Activated CD4-positive, alpha-beta T cell treated with anti-CD3 and anti-CD28 coated beads, Interleukin-2, amount 50 U/mL, for 16 hours (primary cell): ENCODE measurements at regions not wholly inside any gene's neighbourhood (a gene's known extent, or its start where the extent isn't known, plus 50 kb on each side); places are given as distances from the start of the nearest gene placed in this dataset.
"Not testable (repeated sequence)": the region's sequence is repeated elsewhere in the genome, so short reads cannot be mapped to it uniquely, and the experiment has no call there.

Source experiments
- DNase-seq: peaks from one replicate; pipeline ENCODE4 v3.0.0-alpha.2; 2020

DNA sequence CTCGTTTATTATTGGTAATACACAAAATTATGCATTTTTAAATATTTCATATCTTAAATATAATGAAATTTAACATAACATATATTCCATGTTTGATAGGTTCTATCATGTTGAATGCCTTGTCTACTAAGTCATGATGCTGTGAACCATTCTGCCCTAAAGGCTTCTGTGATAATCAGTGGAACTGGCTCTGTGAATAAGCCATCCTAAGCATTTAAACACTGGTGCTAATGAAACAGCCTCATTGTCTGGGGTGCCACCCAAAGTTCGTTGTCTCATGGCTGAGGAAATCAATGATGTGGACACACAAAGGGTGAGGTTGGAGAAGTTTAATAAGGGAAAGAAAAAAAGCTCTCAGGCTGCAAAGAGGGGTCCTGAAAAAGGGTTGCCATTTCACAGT, 264.7 kb upstream of the ZRANB2 start:
- DNase-seq, result no peak

DNA sequence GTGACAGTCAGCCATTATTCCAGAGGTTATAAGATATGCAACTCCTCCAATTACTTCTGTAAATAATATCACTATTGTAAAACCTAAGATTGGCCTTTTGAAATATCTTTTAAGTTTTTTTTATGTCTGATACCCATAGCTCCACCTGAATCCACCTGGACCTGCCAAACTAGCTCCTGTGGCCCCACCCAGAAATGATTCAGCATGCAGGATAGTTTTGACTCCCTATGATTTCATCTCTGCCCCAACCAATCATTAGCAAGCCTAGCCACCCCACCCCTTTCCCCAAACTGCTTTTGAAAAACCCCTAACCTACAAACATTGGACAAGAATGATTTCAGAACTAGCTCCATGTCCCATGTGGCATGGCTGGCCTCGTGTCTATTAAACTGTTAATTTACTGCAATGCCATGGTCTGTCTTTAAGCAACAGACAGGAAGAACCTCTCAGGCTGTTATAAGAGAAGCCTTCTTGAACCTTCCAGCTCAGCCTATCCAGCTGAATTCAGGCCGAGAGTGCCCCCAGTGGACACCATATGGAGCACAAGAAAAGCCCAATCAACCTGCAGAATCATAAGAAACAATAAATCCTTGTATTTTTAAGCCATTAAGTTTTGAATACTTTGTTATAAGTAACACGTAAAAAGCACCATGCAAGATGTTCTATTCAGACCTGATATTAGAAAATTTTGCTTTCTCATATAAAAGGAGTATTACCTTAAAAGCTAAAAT, 263.0 kb upstream of the ZRANB2 start:
- DNase-seq, result peak; percentile 1

GRCh38 chr1:71339238-71339637, 258.4 kb upstream of the ZRANB2 start:
- DNase-seq, result no peak

- DNase-seq, result no peak
These were observed 250.2 kb upstream of the ZRANB2 start for GRCh38 chr1:71330991-71331390.

GRCh38 chr1:71324671-71325267, 243.9 kb upstream of the ZRANB2 start:
- DNase-seq, result no peak

GRCh38 chr1:71312545-71312944, 231.7 kb upstream of the ZRANB2 start:
- no peak for DNase-seq

GRCh38 chr1:71311376-71311775, 230.5 kb upstream of the ZRANB2 start:
- no peak for DNase-seq

- DNase-seq, result no peak
These were observed 226.6 kb upstream of the ZRANB2 start for GRCh38 chr1:71307451-71307850.

- no peak for DNase-seq
These were observed 223.3 kb upstream of the ZRANB2 start for GRCh38 chr1:71304125-71304524.

- DNase-seq, result no peak
These were observed 222.8 kb upstream of the ZRANB2 start for GRCh38 chr1:71303617-71304041.

DNA sequence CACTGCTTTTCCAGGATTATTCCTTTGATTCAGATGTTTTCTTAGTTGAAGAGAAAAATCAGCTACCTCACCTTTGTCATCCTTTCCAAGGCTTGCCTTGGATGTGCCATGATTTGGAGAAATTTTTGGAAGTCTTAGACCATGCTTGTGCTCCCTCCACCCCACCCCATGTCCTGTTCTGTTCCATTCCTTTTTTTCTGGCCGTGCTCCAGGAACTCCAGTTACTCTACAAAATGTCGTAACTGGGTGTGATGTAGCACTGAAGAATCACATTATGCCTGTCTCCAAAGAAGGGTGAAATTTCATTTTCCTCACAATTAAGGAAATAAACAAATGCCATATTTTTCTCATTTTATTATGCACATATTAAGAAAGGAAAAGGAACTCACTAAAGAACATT, 217.8 kb upstream of the ZRANB2 start:
- no peak for DNase-seq

GRCh38 chr1:71296551-71297134, 215.8 kb upstream of the ZRANB2 start:
- no peak for DNase-seq

GRCh38 chr1:71295350-71295749, 214.5 kb upstream of the ZRANB2 start:
- no peak for DNase-seq

- no peak for DNase-seq
These were observed 213.3 kb upstream of the ZRANB2 start for GRCh38 chr1:71294178-71294577.

DNA sequence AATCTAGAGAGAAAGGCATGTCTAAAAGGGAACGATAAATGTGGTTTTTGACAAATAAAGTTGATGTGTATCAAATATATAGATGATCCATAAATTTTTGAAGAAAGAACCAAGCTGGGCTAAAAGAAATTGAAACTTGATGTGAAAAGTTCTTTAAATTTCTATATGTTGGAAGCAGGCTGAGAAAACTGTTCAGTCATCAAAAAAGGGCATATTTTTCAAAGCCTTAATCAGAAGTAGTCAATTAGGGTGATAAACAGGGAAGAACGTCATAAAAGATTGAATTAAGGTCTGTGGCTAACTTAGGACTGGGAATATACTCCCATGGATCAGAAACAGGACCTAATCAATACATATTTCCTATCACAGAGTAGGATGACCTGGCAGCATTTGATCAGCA, 211.4 kb upstream of the ZRANB2 start:
- no peak for DNase-seq

GRCh38 chr1:71290506-71291237, 209.8 kb upstream of the ZRANB2 start:
- DNase-seq, result not testable (repeated sequence)

DNA sequence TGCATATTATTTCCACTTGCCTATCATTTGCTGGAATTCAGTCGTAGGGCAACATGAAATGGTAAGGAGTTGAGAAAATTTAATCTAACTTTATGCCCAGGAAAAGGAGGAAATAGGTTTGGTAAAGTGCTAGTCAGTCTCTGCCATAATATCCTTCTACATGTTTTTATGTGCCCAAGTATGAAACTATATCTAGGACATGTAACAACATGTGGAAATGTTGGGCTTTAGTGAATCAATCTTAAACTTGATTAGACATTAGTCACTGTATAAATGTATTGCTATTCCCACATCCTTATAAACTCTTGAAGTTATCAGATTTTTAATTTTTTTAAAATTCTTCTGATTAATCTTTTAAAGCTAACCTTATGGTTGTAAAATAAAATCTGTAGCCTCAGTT, 204.7 kb upstream of the ZRANB2 start:
- DNase-seq, result no peak

GRCh38 chr1:71276466-71276865, 195.6 kb upstream of the ZRANB2 start:
- no peak for DNase-seq

DNA sequence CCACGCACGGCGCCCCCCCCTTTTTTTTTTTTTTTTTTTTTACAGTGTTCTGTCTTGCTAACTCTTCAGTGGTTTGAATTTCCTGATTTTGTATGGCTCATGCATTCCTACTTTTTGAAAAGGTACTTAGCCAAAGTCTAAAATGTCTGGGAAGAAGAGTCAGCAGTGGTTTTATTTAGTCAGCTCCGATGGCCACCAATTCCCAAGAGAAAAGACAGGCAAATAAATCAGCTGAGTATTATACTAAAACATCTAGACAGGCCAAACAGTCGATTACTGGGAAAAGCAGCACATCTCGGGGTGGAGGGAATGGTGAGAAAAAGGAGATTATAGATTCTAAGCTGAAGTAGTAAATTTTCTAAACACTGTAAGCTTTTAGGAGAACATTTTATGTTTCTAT, 192.5 kb upstream of the ZRANB2 start:
- DNase-seq, result no peak

DNA sequence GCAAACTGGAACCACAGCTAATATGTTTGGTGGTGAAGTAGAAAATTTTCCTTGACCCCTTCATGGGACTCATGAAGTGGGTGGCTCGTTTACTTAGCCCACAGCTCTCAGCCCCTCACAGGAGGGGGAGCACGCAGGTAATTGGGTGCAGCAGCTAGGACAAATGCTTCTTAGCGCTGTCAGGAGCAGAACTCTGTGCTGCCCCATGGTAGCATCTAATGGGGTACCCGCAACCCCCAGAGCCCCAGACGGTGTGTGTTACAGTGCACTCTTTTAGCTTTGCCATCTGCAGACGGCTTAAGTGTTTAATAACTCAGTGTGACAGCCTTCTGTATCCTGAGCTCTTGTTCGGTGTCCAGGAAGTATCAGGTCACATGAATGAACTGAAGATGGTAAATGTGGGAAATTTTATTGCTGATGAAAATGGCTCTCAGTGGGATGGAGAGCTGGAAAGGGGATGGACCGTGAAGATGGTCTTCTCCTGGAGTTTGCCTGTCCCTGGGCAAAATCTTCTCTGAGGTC, 189.6 kb upstream of the ZRANB2 start:
- DNase-seq, result no peak

GRCh38 chr1:71269818-71270217, 189.0 kb upstream of the ZRANB2 start:
- peak; percentile 8 for DNase-seq

DNA sequence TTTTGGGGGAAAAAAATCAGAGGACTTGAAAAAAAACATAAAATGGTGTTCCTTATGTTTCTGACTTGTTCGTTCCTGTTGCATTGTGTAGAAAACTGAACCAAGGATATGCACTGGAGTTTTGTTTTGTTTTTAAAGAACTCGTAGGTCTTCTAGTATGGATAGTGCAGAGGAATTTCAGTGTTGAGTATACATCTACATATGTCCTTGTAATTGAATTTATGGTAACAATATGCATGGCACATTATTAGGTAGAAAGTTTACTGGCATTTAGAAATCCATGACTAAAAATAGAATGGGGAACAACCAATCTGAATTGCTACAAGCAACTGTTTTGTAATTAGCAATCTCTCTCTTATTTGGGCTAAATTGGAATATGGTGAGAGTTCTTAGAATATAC, 188.3 kb upstream of the ZRANB2 start:
- no peak for DNase-seq

- DNase-seq, result no peak
These were observed 186.4 kb upstream of the ZRANB2 start for GRCh38 chr1:71267220-71267619.

- no peak for DNase-seq
These were observed 183.2 kb upstream of the ZRANB2 start for GRCh38 chr1:71264039-71264438.
